ENCODE measurements at regions not wholly inside any gene's neighbourhood (a gene's known extent, or its start where the extent isn't known, plus 50 kb on each side); places are given as distances from the start of the nearest gene placed in this dataset.

DNA sequence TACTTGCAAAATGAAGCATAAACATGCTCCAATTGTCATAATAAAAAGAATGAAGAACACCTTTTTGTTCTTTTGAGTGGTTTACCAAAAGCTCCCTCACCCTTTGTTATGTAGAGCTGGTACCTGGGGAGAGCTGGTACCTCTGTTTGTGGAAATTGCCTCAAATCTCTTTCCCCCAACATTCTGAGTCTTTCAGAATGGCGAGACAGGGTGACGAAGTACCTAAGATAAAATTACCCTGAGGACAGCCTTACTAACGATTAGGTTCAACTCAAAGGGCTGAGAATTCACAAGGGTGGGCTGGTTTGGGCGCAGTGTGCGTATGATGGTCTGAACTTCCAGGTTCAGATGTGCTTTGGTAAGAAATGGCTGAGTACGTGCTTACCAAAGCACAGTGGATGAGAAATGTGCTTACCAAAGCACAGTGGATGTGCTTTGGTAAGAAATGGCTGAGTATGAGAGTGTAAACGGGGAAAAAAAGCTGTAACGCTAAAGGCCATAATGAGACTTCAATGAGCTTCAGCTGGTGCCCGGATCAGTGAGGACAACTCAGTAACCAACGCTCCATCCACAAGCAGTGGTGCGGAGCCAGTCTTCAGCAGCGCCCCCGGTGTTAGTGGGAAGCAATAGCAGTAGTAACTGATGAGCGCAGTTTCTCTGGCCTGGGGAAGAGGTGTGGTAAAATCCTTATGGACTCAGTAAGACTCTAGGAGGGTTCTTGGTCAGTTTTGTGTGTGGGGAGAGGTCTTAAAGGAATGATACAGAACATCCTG lies 72.3 kb upstream of the LRIG1 start:
- Histone ChIP-seq H2AFZ (ENCODE audit: low read length) (no peak overlapping the region), H3K9ac (ENCODE audit: low read length) (no peak overlapping the region), H3K36me3 (replicated peaks; ENCODE audit: insufficient read depth, low read length) (no peaks in the 10 kb centered on the region), H3F3A (ENCODE audit: insufficient read depth, low read length) (no peaks in the 10 kb centered on the region), H3K4me1 (ENCODE audit: low read length) (no peaks in the 10 kb centered on the region), H3K9me3 (replicated peaks; ENCODE audit: insufficient read depth, low read length) (no peaks in the 10 kb centered on the region), H3K27ac (ENCODE audit: low read length) (no peak overlapping the region), H3K4me3 (ENCODE audit: low read length) (no peak overlapping the region), H4K20me1 (ENCODE audit: insufficient read depth, low read length) (no peaks in the 10 kb centered on the region), H3K27me3 (replicated peaks; ENCODE audit: insufficient read depth, low read length) (no peaks in the 10 kb centered on the region), H3K4me2 (ENCODE audit: low read depth, low read length) (no peak overlapping the region), H3K9me2 (replicated peaks; ENCODE audit: insufficient read depth, low read length) (no peaks in the 10 kb centered on the region), H3K79me2 (ENCODE audit: low read length) (no peaks in the 10 kb centered on the region)
- DNase-seq = no peak
- TF ChIP-seq EZH2phosphoT487 (IDR thresholded peaks at IDR 0.05; ENCODE audit: low read length) = no peak
- TF ChIP-seq, protein P1, sequence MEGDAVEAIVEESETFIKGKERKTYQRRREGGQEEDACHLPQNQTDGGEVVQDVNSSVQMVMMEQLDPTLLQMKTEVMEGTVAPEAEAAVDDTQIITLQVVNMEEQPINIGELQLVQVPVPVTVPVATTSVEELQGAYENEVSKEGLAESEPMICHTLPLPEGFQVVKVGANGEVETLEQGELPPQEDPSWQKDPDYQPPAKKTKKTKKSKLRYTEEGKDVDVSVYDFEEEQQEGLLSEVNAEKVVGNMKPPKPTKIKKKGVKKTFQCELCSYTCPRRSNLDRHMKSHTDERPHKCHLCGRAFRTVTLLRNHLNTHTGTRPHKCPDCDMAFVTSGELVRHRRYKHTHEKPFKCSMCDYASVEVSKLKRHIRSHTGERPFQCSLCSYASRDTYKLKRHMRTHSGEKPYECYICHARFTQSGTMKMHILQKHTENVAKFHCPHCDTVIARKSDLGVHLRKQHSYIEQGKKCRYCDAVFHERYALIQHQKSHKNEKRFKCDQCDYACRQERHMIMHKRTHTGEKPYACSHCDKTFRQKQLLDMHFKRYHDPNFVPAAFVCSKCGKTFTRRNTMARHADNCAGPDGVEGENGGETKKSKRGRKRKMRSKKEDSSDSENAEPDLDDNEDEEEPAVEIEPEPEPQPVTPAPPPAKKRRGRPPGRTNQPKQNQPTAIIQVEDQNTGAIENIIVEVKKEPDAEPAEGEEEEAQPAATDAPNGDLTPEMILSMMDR (IDR thresholded peaks at IDR 0.05; ENCODE audit: low read length) = 0 out of 2 replicates have a peak, but pooled peaks have one; percentile 8

DNA sequence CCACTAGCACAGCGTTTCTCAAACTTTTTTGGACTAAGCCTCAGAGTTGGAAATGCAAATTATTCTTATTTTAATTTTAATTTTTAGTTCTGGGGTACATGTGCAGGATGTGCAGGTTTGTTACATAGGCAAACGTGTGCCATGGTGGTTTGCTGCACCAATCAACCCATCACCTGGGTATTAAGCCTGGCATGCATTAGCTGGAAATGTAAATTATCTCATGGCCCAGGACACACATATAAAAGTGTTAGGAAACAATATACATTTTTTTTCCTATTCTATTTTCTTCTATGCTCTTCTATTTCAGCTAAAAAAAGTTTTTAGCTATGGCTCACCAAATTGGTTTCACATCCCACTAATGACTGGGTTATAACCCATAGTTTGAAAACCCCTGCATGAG lies 73.3 kb upstream of the LRIG1 start:
- no peaks in the 10 kb centered on the region for H3K27me3 ChIP-seq (replicated peaks; ENCODE audit: insufficient read depth, low read length)
- no peaks in the 10 kb centered on the region for H3K9me2 ChIP-seq (replicated peaks; ENCODE audit: insufficient read depth, low read length)
- H4K20me1 ChIP-seq (ENCODE audit: insufficient read depth, low read length) = no peaks in the 10 kb centered on the region
- H3F3A ChIP-seq (ENCODE audit: insufficient read depth, low read length) = no peaks in the 10 kb centered on the region
- DNase-seq = no peak
- H3K9ac ChIP-seq (ENCODE audit: low read length) = no peak overlapping the region
- no peaks in the 10 kb centered on the region for H3K4me1 ChIP-seq (ENCODE audit: low read length)
- no peak overlapping the region for H3K4me3 ChIP-seq (ENCODE audit: low read length)
- no peak overlapping the region for H3K4me2 ChIP-seq (ENCODE audit: low read depth, low read length)
- H3K79me2 ChIP-seq (ENCODE audit: low read length) = no peaks in the 10 kb centered on the region
- no peaks in the 10 kb centered on the region for H3K36me3 ChIP-seq (replicated peaks; ENCODE audit: insufficient read depth, low read length)
- TF ChIP-seq EZH2 (optimal IDR thresholded peaks at IDR 0.05; ENCODE audit: low read depth, low read length) (no peak), EZH2phosphoT487 (IDR thresholded peaks at IDR 0.05; ENCODE audit: low read length) (no peak)
- TF ChIP-seq, protein P1 (IDR thresholded peaks at IDR 0.05; ENCODE audit: low read length) = no peak
- no peak overlapping the region for H2AFZ ChIP-seq (ENCODE audit: low read length)
- H3K9me3 ChIP-seq (replicated peaks; ENCODE audit: insufficient read depth, low read length) = no peaks in the 10 kb centered on the region
- no peak overlapping the region for H3K27ac ChIP-seq (ENCODE audit: low read length)

DNA sequence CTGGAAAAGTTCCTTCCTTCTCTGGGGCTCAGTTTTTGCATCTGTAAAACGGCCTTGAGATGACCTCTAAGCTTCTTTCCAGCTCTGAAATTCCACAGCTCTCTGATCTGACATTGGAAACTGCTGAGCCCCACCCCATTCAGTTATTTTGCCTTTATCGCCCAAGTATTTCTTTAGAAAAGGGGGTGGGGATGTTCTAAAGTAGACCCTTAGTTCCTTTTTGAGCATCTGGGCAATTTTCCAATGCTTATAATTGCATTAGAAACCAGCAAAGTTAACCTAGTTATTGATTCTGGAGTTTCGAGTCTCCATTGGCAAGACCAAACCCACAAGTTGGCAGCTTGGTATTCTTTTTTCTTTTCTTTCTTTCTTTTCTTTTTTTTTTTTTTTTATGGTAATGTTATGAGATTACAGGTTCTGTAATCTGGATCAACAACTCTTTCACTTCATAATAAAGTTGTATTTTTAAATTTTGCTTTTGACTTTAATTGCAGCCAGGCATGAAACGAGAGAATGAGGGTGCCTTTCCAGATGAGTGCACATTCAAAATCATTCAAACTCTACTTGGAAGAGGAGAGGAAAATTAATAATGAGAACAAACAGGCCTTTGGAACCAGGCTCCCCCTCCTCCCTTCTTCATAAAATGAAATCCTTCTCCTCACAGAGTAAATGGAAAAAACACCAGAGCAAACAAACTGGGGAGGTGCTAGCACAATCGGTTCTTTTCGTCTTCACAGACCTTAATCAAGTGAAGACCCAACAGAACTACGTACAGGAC lies 76.8 kb upstream of the LRIG1 start:
- H3K9me2 ChIP-seq (replicated peaks; ENCODE audit: insufficient read depth, low read length) = no peaks in the 10 kb centered on the region
- H3K9me3 ChIP-seq (replicated peaks; ENCODE audit: insufficient read depth, low read length) = no peaks in the 10 kb centered on the region
- DNase-seq = no peak
- no peaks in the 10 kb centered on the region for H3K36me3 ChIP-seq (replicated peaks; ENCODE audit: insufficient read depth, low read length)
- H3K4me1 ChIP-seq (ENCODE audit: low read length) = no peaks in the 10 kb centered on the region
- no peaks in the 10 kb centered on the region for H4K20me1 ChIP-seq (ENCODE audit: insufficient read depth, low read length)
- no peaks in the 10 kb centered on the region for H3K79me2 ChIP-seq (ENCODE audit: low read length)
- no peaks in the 10 kb centered on the region for H3F3A ChIP-seq (ENCODE audit: insufficient read depth, low read length)
- TF ChIP-seq EZH2 (optimal IDR thresholded peaks at IDR 0.05; ENCODE audit: low read depth, low read length) (no peak), EZH2phosphoT487 (IDR thresholded peaks at IDR 0.05; ENCODE audit: low read length) (no peak)
- TF ChIP-seq, protein P1 (IDR thresholded peaks at IDR 0.05; ENCODE audit: low read length) = no peak
- no peaks in the 10 kb centered on the region for H3K27me3 ChIP-seq (replicated peaks; ENCODE audit: insufficient read depth, low read length)
- no peak overlapping the region for H3K4me2 ChIP-seq (ENCODE audit: low read depth, low read length)
- H3K9ac ChIP-seq (ENCODE audit: low read length) = no peak overlapping the region
- no peak overlapping the region for H2AFZ ChIP-seq (ENCODE audit: low read length)
- no peak overlapping the region for H3K27ac ChIP-seq (ENCODE audit: low read length)
- no peak overlapping the region for H3K4me3 ChIP-seq (ENCODE audit: low read length)
